H9 (cell line): ENCODE measurements at regions not wholly inside any gene's neighbourhood (a gene's known extent, or its start where the extent isn't known, plus 50 kb on each side); places are given as distances from the start of the nearest gene placed in this dataset.

Experiments used
- DNase-seq: peaks from one replicate; pipeline ENCODE4 v3.0.0-alpha.2; 2017
- H2AFZ ChIP-seq: one replicate; pipeline ENCODE4 v1.6.1; 2013; ENCODE audit warnings: mild to moderate bottlenecking, low read length, control low read depth, moderate library complexity
- H2AK5ac ChIP-seq: 2 replicates; pipeline ENCODE4 v1.6.1; 2013; ENCODE audit warnings: low read length, control low read depth, mixed read lengths; ENCODE audit not compliant: insufficient read length
- H2BK120ac ChIP-seq: one replicate; pipeline ENCODE4 v1.6.1; 2013; ENCODE audit warnings: low read depth, mild to moderate bottlenecking, low read length, control low read depth, inconsistent platforms; ENCODE audit not compliant: poor library complexity, severe bottlenecking
- H2BK12ac ChIP-seq: 2 replicates; pipeline ENCODE4 v1.6.1; 2013; ENCODE audit warnings: low read length, control low read depth, mixed read lengths, low read depth; ENCODE audit not compliant: insufficient read length
- H2BK15ac ChIP-seq: 2 replicates; pipeline ENCODE4 v1.6.1; 2013; ENCODE audit warnings: low read depth, low read length, control low read depth
- H2BK20ac ChIP-seq: one replicate; pipeline ENCODE4 v1.6.1; 2013; ENCODE audit warnings: low read depth, mild to moderate bottlenecking, low read length, control low read depth, inconsistent platforms; ENCODE audit not compliant: poor library complexity, severe bottlenecking
- H2BK5ac ChIP-seq: 2 replicates; pipeline ENCODE4 v1.6.1; 2013; ENCODE audit warnings: low read length, control low read depth, mixed read lengths; ENCODE audit not compliant: insufficient read length
- H3K14ac ChIP-seq: 2 replicates; pipeline ENCODE4 v1.6.1; 2013; ENCODE audit warnings: low read length, control low read depth; ENCODE audit not compliant: insufficient read depth
- H3K18ac ChIP-seq: 2 replicates; pipeline ENCODE4 v1.6.1; 2013; ENCODE audit warnings: low read depth, mild to moderate bottlenecking, mixed read lengths, low read length, control low read depth; ENCODE audit not compliant: insufficient read length
- H3K23ac ChIP-seq: 2 replicates; pipeline ENCODE4 v1.6.1; 2013; ENCODE audit warnings: low read length, control low read depth, mixed read lengths, low read depth; ENCODE audit not compliant: insufficient read length
- H3K23me2 ChIP-seq: 2 replicates; pipeline ENCODE4 v1.6.1; 2013; ENCODE audit warnings: low read depth, mild to moderate bottlenecking, mixed read lengths, low read length, control low read depth; ENCODE audit not compliant: insufficient read length, poor library complexity, severe bottlenecking
- H3K27ac ChIP-seq: 2 replicates; pipeline ENCODE4 v1.5.1; 2013; ENCODE audit warnings: low read length, control low read depth, mixed read lengths, low read depth; ENCODE audit not compliant: insufficient read length
- H3K27me3 ChIP-seq: 2 replicates; pipeline ENCODE4 v1.6.1; 2013; ENCODE audit warnings: low read length, control low read depth, inconsistent platforms; ENCODE audit not compliant: insufficient read depth
- H3K4ac ChIP-seq: 2 replicates; pipeline ENCODE4 v1.6.1; 2013; ENCODE audit warnings: low read depth, mild to moderate bottlenecking, control low read depth, inconsistent platforms, low read length, moderate library complexity
- H3K4me1 ChIP-seq: 2 replicates; pipeline ENCODE4 v1.6.1; 2013; ENCODE audit warnings: low read length, control low read depth, inconsistent platforms; ENCODE audit not compliant: insufficient read depth
- H3K4me2 ChIP-seq: 2 replicates; pipeline ENCODE4 v1.6.1; 2013; ENCODE audit warnings: low read length, control low read depth, mixed read lengths; ENCODE audit not compliant: insufficient read length, insufficient read depth
- H3K56ac ChIP-seq: 2 replicates; pipeline ENCODE4 v1.6.1; 2013; ENCODE audit warnings: low read depth, mild to moderate bottlenecking, mixed read lengths, low read length, control low read depth; ENCODE audit not compliant: insufficient read length
- H3K79me1 ChIP-seq: 2 replicates; pipeline ENCODE4 v1.6.1; 2013; ENCODE audit warnings: low read depth, mild to moderate bottlenecking, moderate library complexity, low read length, control low read depth, inconsistent platforms; ENCODE audit not compliant: insufficient read depth, poor library complexity, severe bottlenecking
- H3K79me2 ChIP-seq: 2 replicates; pipeline ENCODE4 v1.6.1; 2013; ENCODE audit warnings: low read length, control low read depth, inconsistent platforms; ENCODE audit not compliant: insufficient read depth
- H3K9ac ChIP-seq: 2 replicates; pipeline ENCODE4 v1.6.1; 2013; ENCODE audit warnings: low read length, control low read depth, mixed read lengths; ENCODE audit not compliant: insufficient read length; ENCODE audit errors: extremely low read depth
- H3K9me3 ChIP-seq: one replicate; pipeline ENCODE4 v1.6.1; 2013; ENCODE audit warnings: low read depth, low read length, inconsistent platforms; ENCODE audit not compliant: control insufficient read depth
- H3T11ph ChIP-seq: one replicate; pipeline ENCODE4 v1.6.1; 2013; ENCODE audit warnings: mild to moderate bottlenecking, low read length, control low read depth, inconsistent platforms
- H4K20me1 ChIP-seq: one replicate; pipeline ENCODE4 v1.6.1; 2013; ENCODE audit not compliant: control insufficient read depth, insufficient read length, insufficient read depth
- H4K5ac ChIP-seq: 2 replicates; pipeline ENCODE4 v1.6.1; 2013; ENCODE audit warnings: low read depth, mild to moderate bottlenecking, mixed read lengths, low read length, control low read depth; ENCODE audit not compliant: insufficient read length
- H4K8ac ChIP-seq: replicated peaks from 2 replicates; pipeline ENCODE4 v1.6.1; 2013; ENCODE audit warnings: low read length, control low read depth, mixed read lengths, low read depth; ENCODE audit not compliant: insufficient read length
- H4K91ac ChIP-seq: 2 replicates; pipeline ENCODE4 v1.6.1; 2013; ENCODE audit warnings: low read depth, mild to moderate bottlenecking, moderate library complexity, mixed read lengths, low read length, control low read depth; ENCODE audit not compliant: insufficient read length
- H3K27ac Mint-ChIP-seq, 3 experiments: 2 replicates in 2 of 3; 3 replicates in 1 of 3; pipeline ENCODE4 v1.8.0; 2020 to 2021; ENCODE audit warnings: mixed read lengths in 3 of 3, mild to moderate bottlenecking in 1 of 3, moderate library complexity in 1 of 3
- H3K27me3 Mint-ChIP-seq: 2 replicates; pipeline ENCODE4 v1.8.0; 2021; ENCODE audit warnings: low read depth, mild to moderate bottlenecking, moderate library complexity, mixed read lengths
- H3K36me3 Mint-ChIP-seq, 3 experiments: 2 replicates in 2 of 3; 3 replicates in 1 of 3; pipeline ENCODE4 v1.8.0; 2020 to 2021; ENCODE audit warnings: low read depth in 3 of 3, mixed read lengths in 3 of 3; ENCODE audit not compliant: insufficient read depth in 1 of 3
- H3K4me1 Mint-ChIP-seq, 2 experiments: 2 replicates each; pipeline ENCODE4 v1.8.0; 2020; ENCODE audit warnings: mixed read lengths in 2 of 2
- H3K4me3 Mint-ChIP-seq, 2 experiments: 2 replicates in 1 of 2; 3 replicates in 1 of 2; pipeline ENCODE4 v1.8.0; 2020 to 2021; ENCODE audit warnings: mild to moderate bottlenecking in 2 of 2, mixed read lengths in 2 of 2, moderate library complexity in 1 of 2
- H3K9me3 Mint-ChIP-seq, 2 experiments: 2 replicates in 1 of 2; 3 replicates in 1 of 2; pipeline ENCODE4 v1.8.0; 2020; ENCODE audit warnings: mild to moderate bottlenecking in 2 of 2, mixed read lengths in 2 of 2, moderate library complexity in 1 of 2
- WGBS: extraction: QIAGEN DNeasy Blood & Tissue Kit; methylation state at CpG from one replicate; pipeline ENCODE4 v1.1.7; 2013; ENCODE audit warnings: missing lambda C conversion rate, low lambda C conversion rate, mixed read lengths; ENCODE audit not compliant: insufficient read length; ENCODE audit errors: extremely low coverage; 5-methylcytosine and 5-hydroxymethylcytosine counted together
- TF ChIP-seq, protein P1 (sequence below): fragments of 200-600 bp; sonication (generic); conservative IDR thresholded peaks from 3 replicates; pipeline ENCODE4 v1.8.0; 2021; ENCODE audit warnings: antibody characterized with exemption, mild to moderate bottlenecking

DNA sequence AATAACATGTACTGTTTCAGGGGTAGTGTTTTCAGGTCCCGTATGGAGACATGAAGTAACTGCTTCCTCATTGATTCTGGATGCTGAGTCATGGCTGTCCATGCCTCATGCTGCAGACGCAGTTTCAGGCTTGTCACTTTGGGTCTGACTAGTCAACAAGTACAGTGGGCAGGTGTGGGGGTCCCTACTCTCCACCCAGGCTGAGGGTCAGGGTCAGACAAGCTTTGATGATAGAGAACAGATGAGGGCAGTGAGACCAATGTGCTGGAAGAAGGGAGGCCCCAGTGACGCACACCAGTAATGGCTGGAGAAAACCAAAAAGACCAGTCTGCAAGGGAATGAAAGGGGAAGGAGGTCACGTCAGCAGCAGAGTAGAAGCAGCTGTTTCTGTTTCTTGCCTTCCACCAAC lies 80.0 kb upstream of the NFIL3 start:
- H4K5ac ChIP-seq, result no peak overlapping the region
- Mint-ChIP-seq H3K36me3 (no peaks in the 10 kb centered on the region), H3K9me3 (no peaks in the 10 kb centered on the region; a peak in 1 of 5 replicates), H3K27ac (no peak overlapping the region), H3K4me1 (peaks cover 3 to 4% of the 10 kb centered on the region in 2 experiments; a peak in 3 of 4 replicates), H3K27me3 (no peaks in the 10 kb centered on the region; the same call in 1 of the 2 replicates), H3K4me3 (no peak overlapping the region)
- H3K27me3 ChIP-seq, result no peaks in the 10 kb centered on the region
- H2AFZ ChIP-seq, result no peak overlapping the region
- H3K23me2 ChIP-seq, result no peaks in the 10 kb centered on the region
- H4K8ac ChIP-seq, result no peak overlapping the region
- no peak overlapping the region for H3K27ac ChIP-seq
- no peak overlapping the region for H3K23ac ChIP-seq
- no peaks in the 10 kb centered on the region for H3K9me3 ChIP-seq
- H3K4me1 ChIP-seq, result no peaks in the 10 kb centered on the region
- no peak overlapping the region for H3K18ac ChIP-seq
- H3K14ac ChIP-seq, result no peak overlapping the region; the same call in 1 of the 2 replicates
- H3K79me2 ChIP-seq, result no peaks in the 10 kb centered on the region
- H2BK5ac ChIP-seq, result no peak overlapping the region
- no peak overlapping the region for H3K4me2 ChIP-seq
- no peak overlapping the region for H3T11ph ChIP-seq
- no peak overlapping the region for H3K4ac ChIP-seq
- no peak overlapping the region for H2BK120ac ChIP-seq
- H3K9ac ChIP-seq, result no peak overlapping the region
- H2BK20ac ChIP-seq, result no peak overlapping the region
- H2BK15ac ChIP-seq, result no peak overlapping the region
- WGBS, result no CpG with 5 or more reads among the region's 4 CpGs
- H3K79me1 ChIP-seq, result no peaks in the 10 kb centered on the region
- no peaks in the 10 kb centered on the region for H4K20me1 ChIP-seq
- H3K56ac ChIP-seq, result no peak overlapping the region
- TF ChIP-seq, protein P1, sequence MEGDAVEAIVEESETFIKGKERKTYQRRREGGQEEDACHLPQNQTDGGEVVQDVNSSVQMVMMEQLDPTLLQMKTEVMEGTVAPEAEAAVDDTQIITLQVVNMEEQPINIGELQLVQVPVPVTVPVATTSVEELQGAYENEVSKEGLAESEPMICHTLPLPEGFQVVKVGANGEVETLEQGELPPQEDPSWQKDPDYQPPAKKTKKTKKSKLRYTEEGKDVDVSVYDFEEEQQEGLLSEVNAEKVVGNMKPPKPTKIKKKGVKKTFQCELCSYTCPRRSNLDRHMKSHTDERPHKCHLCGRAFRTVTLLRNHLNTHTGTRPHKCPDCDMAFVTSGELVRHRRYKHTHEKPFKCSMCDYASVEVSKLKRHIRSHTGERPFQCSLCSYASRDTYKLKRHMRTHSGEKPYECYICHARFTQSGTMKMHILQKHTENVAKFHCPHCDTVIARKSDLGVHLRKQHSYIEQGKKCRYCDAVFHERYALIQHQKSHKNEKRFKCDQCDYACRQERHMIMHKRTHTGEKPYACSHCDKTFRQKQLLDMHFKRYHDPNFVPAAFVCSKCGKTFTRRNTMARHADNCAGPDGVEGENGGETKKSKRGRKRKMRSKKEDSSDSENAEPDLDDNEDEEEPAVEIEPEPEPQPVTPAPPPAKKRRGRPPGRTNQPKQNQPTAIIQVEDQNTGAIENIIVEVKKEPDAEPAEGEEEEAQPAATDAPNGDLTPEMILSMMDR, result no peak
- no peak overlapping the region for H4K91ac ChIP-seq
- H2BK12ac ChIP-seq, result no peak overlapping the region
- H2AK5ac ChIP-seq, result no peak overlapping the region
- DNase-seq, result no peak
